Smooth muscle cell (in vitro differentiated cells): ENCODE measurements at regions not wholly inside any gene's neighbourhood (a gene's known extent, or its start where the extent isn't known, plus 50 kb on each side); places are given as distances from the start of the nearest gene placed in this dataset.

ENCODE experiments used
- DNase-seq: peaks from one replicate; lab custom pipeline; 2025; ENCODE audit not compliant: unreplicated experiment; lab: John Stamatoyannopoulos, UW
- H2AFZ ChIP-seq: fragments of 200-600 bp; sonication (generic); 2 replicates; pipeline ENCODE4 v1.6.0; 2016; ENCODE audit warnings: antibody characterized with exemption, low read depth, mild to moderate bottlenecking
- H3F3A ChIP-seq: fragments of 200-600 bp; sonication (generic); 2 replicates; pipeline ENCODE4 v1.6.0; 2017; ENCODE audit warnings: antibody characterized with exemption, low read depth
- H3K27ac ChIP-seq: fragments of 200-600 bp; sonication (generic); 2 replicates; pipeline ENCODE4 v1.5.1; 2016; ENCODE audit warnings: low read depth, mild to moderate bottlenecking
- H3K27me3 ChIP-seq: fragments of 200-600 bp; sonication (generic); 2 replicates; pipeline ENCODE4 v1.6.1; 2016; ENCODE audit warnings: low read depth, mild to moderate bottlenecking
- H3K36me3 ChIP-seq: fragments of 200-600 bp; sonication (generic); 2 replicates; pipeline ENCODE4 v1.5.1; 2016; ENCODE audit warnings: low read depth
- H3K4me1 ChIP-seq: fragments of 200-600 bp; sonication (generic); 2 replicates; pipeline ENCODE4 v1.5.1; 2016; ENCODE audit warnings: low read depth
- H3K4me2 ChIP-seq: fragments of 200-600 bp; sonication (generic); 2 replicates; pipeline ENCODE4 v1.6.0; 2016; ENCODE audit warnings: mild to moderate bottlenecking
- H3K4me3 ChIP-seq: fragments of 200-600 bp; sonication (generic); 2 replicates; pipeline ENCODE4 v1.5.1; 2016; ENCODE audit warnings: mild to moderate bottlenecking
- H3K79me2 ChIP-seq: fragments of 200-600 bp; sonication (generic); 2 replicates; pipeline ENCODE4 v1.6.0; 2016; ENCODE audit warnings: low read depth, mild to moderate bottlenecking
- H3K9ac ChIP-seq: fragments of 200-600 bp; sonication (generic); 2 replicates; pipeline ENCODE4 v1.6.0; 2016; ENCODE audit warnings: low read depth
- H3K9me3 ChIP-seq: fragments of 200-600 bp; sonication (generic); replicated peaks from 2 replicates; pipeline ENCODE4 v1.5.1; 2016; ENCODE audit warnings: low read depth
- H4K20me1 ChIP-seq: fragments of 200-600 bp; sonication (generic); 2 replicates; pipeline ENCODE4 v1.6.0; 2016; ENCODE audit warnings: low read depth
- WGBS: methylation state at CpG from one replicate; pipeline ENCODE4 v1.1.7; 2016; ENCODE audit warnings: low lambda C conversion rate; 5-methylcytosine and 5-hydroxymethylcytosine counted together
- TF ChIP-seq, protein P1 (sequence below): fragments of 200-600 bp; sonication (generic); IDR thresholded peaks from 2 replicates; pipeline ENCODE4 v1.5.1; 2017; ENCODE audit warnings: borderline replicate concordance, mild to moderate bottlenecking, antibody characterized with exemption; ENCODE audit not compliant: insufficient read depth, poor library complexity, severe bottlenecking

DNA sequence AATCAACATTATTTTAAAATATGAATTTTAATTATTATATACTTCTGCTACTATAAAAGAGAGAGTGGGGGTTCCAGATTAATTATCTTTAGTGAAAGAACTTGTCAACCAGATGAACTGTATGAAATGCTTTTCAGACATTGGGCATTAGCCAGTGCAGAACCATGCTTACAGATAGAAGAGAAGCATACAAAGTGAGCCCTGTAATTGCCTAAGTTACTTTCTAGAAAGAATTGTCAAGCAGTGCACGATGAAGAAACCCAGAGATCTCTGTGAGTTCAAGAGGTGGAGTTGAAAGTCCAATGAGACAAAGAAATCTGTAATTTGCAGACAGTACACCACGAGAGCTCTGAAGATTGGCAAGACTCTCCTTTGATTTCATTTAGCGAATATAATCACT is 166.7 kb downstream of the CDC14C start:
- H3K27me3 ChIP-seq: no peaks in the 10 kb centered on the region
- H3K4me1 ChIP-seq: peaks cover 4% of the 10 kb centered on the region
- no peak for DNase-seq
- H2AFZ ChIP-seq: no peak overlapping the region
- no peaks in the 10 kb centered on the region for H3K79me2 ChIP-seq
- no peaks in the 10 kb centered on the region for H3F3A ChIP-seq
- no peaks in the 10 kb centered on the region for H4K20me1 ChIP-seq
- H3K9ac ChIP-seq: no peak overlapping the region
- TF ChIP-seq, protein P1, sequence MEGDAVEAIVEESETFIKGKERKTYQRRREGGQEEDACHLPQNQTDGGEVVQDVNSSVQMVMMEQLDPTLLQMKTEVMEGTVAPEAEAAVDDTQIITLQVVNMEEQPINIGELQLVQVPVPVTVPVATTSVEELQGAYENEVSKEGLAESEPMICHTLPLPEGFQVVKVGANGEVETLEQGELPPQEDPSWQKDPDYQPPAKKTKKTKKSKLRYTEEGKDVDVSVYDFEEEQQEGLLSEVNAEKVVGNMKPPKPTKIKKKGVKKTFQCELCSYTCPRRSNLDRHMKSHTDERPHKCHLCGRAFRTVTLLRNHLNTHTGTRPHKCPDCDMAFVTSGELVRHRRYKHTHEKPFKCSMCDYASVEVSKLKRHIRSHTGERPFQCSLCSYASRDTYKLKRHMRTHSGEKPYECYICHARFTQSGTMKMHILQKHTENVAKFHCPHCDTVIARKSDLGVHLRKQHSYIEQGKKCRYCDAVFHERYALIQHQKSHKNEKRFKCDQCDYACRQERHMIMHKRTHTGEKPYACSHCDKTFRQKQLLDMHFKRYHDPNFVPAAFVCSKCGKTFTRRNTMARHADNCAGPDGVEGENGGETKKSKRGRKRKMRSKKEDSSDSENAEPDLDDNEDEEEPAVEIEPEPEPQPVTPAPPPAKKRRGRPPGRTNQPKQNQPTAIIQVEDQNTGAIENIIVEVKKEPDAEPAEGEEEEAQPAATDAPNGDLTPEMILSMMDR: no peak
- WGBS: 86% methylated on average over 3 of the region's 3 CpGs
- no peak overlapping the region for H3K4me3 ChIP-seq
- H3K4me2 ChIP-seq: no peak overlapping the region
- H3K27ac ChIP-seq: no peak overlapping the region
- H3K9me3 ChIP-seq: no peaks in the 10 kb centered on the region
- no peaks in the 10 kb centered on the region for H3K36me3 ChIP-seq

DNA sequence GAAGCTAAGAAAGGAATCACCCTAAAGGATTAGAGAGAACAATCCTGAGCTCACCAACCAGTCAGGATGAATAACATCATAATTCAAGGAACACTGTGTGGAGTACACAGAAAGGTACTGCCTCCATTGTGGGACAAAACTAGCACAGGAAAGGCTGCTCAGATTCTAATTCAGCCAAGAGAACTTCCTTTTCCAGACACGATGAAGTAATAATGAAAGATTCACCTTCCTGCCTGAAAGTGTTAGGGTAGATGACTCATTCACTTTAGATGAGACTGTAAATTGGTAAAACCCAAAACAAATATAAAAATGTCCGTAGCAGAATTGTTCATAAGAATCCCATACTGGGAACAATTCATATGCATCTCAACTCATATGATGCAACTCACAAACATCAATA is 167.2 kb downstream of the CDC14C start:
- Histone ChIP-seq H3K79me2 (no peaks in the 10 kb centered on the region), H4K20me1 (no peaks in the 10 kb centered on the region), H3K27me3 (no peaks in the 10 kb centered on the region), H3K4me3 (no peak overlapping the region), H3K4me2 (no peak overlapping the region), H2AFZ (no peak overlapping the region), H3K4me1 (peaks cover 4% of the 10 kb centered on the region), H3K36me3 (no peaks in the 10 kb centered on the region), H3K9ac (no peak overlapping the region), H3F3A (no peaks in the 10 kb centered on the region), H3K27ac (no peak overlapping the region), H3K9me3 (no peaks in the 10 kb centered on the region)
- 76% methylated on average over 2 of the region's 2 CpGs for WGBS
- no peak for DNase-seq
- TF ChIP-seq, protein P1: no peak

DNA sequence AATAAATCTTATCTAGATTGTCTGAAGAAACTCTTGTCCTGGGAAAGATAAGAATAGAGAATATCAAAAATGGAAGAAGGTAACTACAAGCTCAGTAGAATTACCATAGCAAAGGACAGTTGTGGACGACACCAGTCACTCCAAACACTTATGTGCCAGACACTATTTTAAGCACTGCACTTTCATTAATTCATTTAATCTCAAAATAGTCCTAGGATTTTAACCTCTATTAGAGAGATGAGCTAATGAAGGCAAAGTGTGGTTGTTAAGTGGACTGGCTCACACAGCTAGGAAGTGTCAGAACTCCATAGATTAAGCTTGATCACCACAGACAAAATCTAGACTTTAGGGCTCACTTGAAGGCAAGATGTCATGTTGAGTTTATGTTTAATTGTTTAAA is 168.9 kb downstream of the CDC14C start:
- Histone ChIP-seq H3K4me3 (no peak overlapping the region), H4K20me1 (no peaks in the 10 kb centered on the region)
- 71% methylated on average over 1 of the region's 1 CpG for WGBS

DNA sequence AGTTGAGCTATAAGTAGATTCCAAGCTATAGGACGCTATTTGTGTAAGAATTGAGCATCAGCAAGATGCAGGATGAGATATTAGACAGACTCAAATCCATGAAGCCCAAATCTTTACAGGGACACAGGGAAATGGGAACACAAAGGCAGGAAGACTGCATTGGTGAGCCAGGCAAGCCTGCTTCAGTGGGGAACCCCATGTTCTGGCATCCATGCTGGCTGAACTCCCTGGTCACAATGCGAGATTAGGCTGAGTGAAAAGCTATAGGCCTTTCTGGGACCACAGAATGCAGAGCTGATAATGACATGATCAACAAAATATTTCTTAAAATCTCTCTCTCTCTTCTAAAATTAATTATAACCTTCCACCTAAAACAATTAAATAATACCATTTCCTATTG is 170.5 kb downstream of the CDC14C start:
- peaks cover 3% of the 10 kb centered on the region for H3K4me1 ChIP-seq
- H3K4me3 ChIP-seq: no peak overlapping the region
- H3K27me3 ChIP-seq: no peaks in the 10 kb centered on the region
- H3F3A ChIP-seq: no peaks in the 10 kb centered on the region
- H2AFZ ChIP-seq: no peak overlapping the region
- H3K27ac ChIP-seq: no peak overlapping the region
- no peak overlapping the region for H3K4me2 ChIP-seq
- H4K20me1 ChIP-seq: no peaks in the 10 kb centered on the region
- TF ChIP-seq, protein P1: no peak
- no peaks in the 10 kb centered on the region for H3K9me3 ChIP-seq
- H3K79me2 ChIP-seq: no peaks in the 10 kb centered on the region
- DNase-seq: no peak
- H3K36me3 ChIP-seq: no peaks in the 10 kb centered on the region
- WGBS: 98% methylated on average over 2 of the region's 2 CpGs
- no peak overlapping the region for H3K9ac ChIP-seq

More for the DNA sequence above, 168.9 kb downstream of the CDC14C start:
- Histone ChIP-seq H3F3A (no peaks in the 10 kb centered on the region), H3K4me2 (no peak overlapping the region), H3K79me2 (no peaks in the 10 kb centered on the region), H3K36me3 (no peaks in the 10 kb centered on the region), H3K27ac (no peak overlapping the region), H3K9ac (no peak overlapping the region), H3K9me3 (no peaks in the 10 kb centered on the region), H3K4me1 (peaks cover 4% of the 10 kb centered on the region), H2AFZ (no peak overlapping the region), H3K27me3 (no peaks in the 10 kb centered on the region)
- DNase-seq: no peak
- TF ChIP-seq, protein P1: no peak
